ENCODE measurements at regions not wholly inside any gene's neighbourhood (a gene's known extent, or its start where the extent isn't known, plus 50 kb on each side); places are given as distances from the start of the nearest gene placed in this dataset.

- H3K27ac Mint-ChIP-seq, result no peak overlapping the region
- no peaks in the 10 kb centered on the region for H3K79me2 ChIP-seq (replicated peaks; ENCODE audit: insufficient read depth)
- H3K27ac ChIP-seq (ENCODE audit: low read depth), result no peak overlapping the region
- TF ChIP-seq CREB1 (CRISPR knock-in tag; IDR thresholded peaks at IDR 0.05; ENCODE audit: low read depth), result no peak
- TF ChIP-seq STAT1 (IDR thresholded peaks at IDR 0.05; ENCODE audit: unreplicated experiment), result no peak
- TF ChIP-seq, protein P1, sequence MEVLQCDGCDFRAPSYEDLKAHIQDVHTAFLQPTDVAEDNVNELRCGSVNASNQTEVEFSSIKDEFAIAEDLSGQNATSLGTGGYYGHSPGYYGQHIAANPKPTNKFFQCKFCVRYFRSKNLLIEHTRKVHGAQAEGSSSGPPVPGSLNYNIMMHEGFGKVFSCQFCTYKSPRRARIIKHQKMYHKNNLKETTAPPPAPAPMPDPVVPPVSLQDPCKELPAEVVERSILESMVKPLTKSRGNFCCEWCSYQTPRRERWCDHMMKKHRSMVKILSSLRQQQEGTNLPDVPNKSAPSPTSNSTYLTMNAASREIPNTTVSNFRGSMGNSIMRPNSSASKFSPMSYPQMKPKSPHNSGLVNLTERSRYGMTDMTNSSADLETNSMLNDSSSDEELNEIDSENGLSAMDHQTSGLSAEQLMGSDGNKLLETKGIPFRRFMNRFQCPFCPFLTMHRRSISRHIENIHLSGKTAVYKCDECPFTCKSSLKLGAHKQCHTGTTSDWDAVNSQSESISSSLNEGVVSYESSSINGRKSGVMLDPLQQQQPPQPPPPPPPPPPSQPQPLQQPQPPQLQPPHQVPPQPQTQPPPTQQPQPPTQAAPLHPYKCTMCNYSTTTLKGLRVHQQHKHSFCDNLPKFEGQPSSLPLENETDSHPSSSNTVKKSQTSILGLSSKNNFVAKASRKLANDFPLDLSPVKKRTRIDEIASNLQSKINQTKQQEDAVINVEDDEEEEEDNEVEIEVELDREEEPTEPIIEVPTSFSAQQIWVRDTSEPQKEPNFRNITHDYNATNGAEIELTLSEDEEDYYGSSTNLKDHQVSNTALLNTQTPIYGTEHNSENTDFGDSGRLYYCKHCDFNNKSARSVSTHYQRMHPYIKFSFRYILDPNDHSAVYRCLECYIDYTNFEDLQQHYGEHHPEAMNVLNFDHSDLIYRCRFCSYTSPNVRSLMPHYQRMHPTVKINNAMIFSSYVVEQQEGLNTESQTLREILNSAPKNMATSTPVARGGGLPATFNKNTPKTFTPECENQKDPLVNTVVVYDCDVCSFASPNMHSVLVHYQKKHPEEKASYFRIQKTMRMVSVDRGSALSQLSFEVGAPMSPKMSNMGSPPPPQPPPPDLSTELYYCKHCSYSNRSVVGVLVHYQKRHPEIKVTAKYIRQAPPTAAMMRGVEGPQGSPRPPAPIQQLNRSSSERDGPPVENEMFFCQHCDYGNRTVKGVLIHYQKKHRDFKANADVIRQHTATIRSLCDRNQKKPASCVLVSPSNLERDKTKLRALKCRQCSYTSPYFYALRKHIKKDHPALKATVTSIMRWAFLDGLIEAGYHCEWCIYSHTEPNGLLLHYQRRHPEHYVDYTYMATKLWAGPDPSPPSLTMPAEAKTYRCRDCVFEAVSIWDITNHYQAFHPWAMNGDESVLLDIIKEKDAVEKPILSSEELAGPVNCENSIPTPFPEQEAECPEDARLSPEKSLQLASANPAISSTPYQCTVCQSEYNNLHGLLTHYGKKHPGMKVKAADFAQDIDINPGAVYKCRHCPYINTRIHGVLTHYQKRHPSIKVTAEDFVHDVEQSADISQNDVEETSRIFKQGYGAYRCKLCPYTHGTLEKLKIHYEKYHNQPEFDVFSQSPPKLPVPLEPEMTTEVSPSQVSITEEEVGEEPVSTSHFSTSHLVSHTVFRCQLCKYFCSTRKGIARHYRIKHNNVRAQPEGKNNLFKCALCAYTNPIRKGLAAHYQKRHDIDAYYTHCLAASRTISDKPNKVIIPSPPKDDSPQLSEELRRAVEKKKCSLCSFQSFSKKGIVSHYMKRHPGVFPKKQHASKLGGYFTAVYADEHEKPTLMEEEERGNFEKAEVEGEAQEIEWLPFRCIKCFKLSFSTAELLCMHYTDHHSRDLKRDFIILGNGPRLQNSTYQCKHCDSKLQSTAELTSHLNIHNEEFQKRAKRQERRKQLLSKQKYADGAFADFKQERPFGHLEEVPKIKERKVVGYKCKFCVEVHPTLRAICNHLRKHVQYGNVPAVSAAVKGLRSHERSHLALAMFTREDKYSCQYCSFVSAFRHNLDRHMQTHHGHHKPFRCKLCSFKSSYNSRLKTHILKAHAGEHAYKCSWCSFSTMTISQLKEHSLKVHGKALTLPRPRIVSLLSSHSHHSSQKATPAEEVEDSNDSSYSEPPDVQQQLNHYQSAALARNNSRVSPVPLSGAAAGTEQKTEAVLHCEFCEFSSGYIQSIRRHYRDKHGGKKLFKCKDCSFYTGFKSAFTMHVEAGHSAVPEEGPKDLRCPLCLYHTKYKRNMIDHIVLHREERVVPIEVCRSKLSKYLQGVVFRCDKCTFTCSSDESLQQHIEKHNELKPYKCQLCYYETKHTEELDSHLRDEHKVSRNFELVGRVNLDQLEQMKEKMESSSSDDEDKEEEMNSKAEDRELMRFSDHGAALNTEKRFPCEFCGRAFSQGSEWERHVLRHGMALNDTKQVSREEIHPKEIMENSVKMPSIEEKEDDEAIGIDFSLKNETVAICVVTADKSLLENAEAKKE (CRISPR knock-in tag; IDR thresholded peaks at IDR 0.05), result no peak
- no peak for TF ChIP-seq ZNF331 (CRISPR knock-in tag; IDR thresholded peaks at IDR 0.05; ENCODE audit: low read depth)
- no peaks in the 10 kb centered on the region for H3K27me3 ChIP-seq (ENCODE audit: insufficient read depth)
- H3K9me3 Mint-ChIP-seq, result peaks cover 5% of the 10 kb centered on the region
- ATAC-seq, result no peak
- peaks cover 4% of the 10 kb centered on the region; the same call in 2 of the 3 replicates for H3K36me3 Mint-ChIP-seq (ENCODE audit: low read depth)
- H3K9me2 ChIP-seq (ENCODE audit: insufficient read depth), result no peaks in the 10 kb centered on the region
- H4K20me1 ChIP-seq (replicated peaks; ENCODE audit: insufficient read depth), result no peaks in the 10 kb centered on the region
- no peak overlapping the region for H3K4me2 ChIP-seq
- no peaks in the 10 kb centered on the region; the same call in 1 of the 2 replicates for H3K36me3 ChIP-seq (ENCODE audit: insufficient read depth)
- H2AFZ ChIP-seq, result no peak overlapping the region
- DNase-seq (ENCODE audit: low spot score), result no peak
- H3F3A ChIP-seq (replicated peaks; ENCODE audit: low read depth), result no peaks in the 10 kb centered on the region
- H3K4me1 Mint-ChIP-seq, result peaks cover 7% of the 10 kb centered on the region
- no peak overlapping the region for H3K4me3 Mint-ChIP-seq
- peaks cover 9% of the 10 kb centered on the region for H3K27me3 Mint-ChIP-seq (ENCODE audit: insufficient read depth, low read depth, poor library complexity)
- no peak overlapping the region for H3K4me3 ChIP-seq
- H3K4me1 ChIP-seq (ENCODE audit: insufficient read depth), result no peaks in the 10 kb centered on the region
Measured at GRCh38 chr21:39088031-39088370, 95.2 kb downstream of the PSMG1 start.

DNA sequence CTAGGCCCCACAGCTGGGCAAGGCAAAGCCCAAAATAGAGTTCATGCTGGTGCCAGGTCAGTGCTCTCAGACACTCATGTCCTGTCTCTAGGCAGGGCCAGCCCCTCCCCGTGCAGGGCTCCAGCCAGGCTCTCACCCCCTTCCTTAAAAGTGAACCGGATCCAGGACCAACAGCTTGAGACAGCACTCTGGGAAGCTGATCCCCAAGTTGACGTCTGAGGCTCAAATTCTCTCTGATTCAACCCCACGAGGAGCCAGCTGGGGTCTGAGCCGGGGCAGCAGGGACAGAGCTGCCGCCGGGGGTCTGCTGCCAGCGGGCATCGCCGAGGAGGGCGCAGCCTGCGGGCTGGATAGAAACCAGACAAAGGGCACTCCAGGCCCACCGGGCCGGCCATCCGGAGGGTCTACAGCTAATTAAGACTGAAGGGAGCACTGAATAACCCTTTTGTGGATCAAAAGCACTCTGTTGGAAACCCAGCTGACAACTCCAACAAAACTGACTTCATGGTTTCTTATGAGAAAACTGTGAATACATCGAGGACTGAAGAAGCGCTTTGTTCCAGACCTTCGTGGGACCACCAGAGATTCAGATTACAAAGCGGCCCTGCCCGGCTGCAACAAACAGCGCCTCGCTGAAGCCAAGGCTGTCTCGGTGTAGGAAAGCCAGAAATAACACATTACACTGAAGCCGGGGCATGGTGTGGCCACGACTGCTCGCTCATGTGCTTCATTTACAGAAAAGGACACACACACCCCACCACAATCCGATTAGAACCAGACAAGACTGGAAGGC lies 95.8 kb downstream of the PSMG1 start:
- H3K4me2 ChIP-seq, result no peak overlapping the region
- no peak for ATAC-seq
- no peaks in the 10 kb centered on the region; the same call in 1 of the 2 replicates for H3K36me3 ChIP-seq (ENCODE audit: insufficient read depth)
- no peak overlapping the region for H3K27ac ChIP-seq (ENCODE audit: low read depth)
- Mint-ChIP-seq H3K27me3 (ENCODE audit: insufficient read depth, low read depth, poor library complexity) (peaks cover 11% of the 10 kb centered on the region), H3K4me3 (no peak overlapping the region), H3K27ac (no peak overlapping the region), H3K4me1 (peaks cover 10% of the 10 kb centered on the region), H3K9me3 (peaks cover 5% of the 10 kb centered on the region), H3K36me3 (ENCODE audit: low read depth) (peaks cover 4% of the 10 kb centered on the region; the same call in 2 of the 3 replicates)
- no peaks in the 10 kb centered on the region for H3K9me2 ChIP-seq (ENCODE audit: insufficient read depth)
- H3K4me3 ChIP-seq, result no peak overlapping the region
- no peak for DNase-seq (ENCODE audit: low spot score)
- H3F3A ChIP-seq (replicated peaks; ENCODE audit: low read depth), result no peaks in the 10 kb centered on the region
- no peaks in the 10 kb centered on the region for H4K20me1 ChIP-seq (replicated peaks; ENCODE audit: insufficient read depth)
- peaks cover under 1% of the 10 kb centered on the region; the same call in 1 of the 2 replicates for H3K4me1 ChIP-seq (ENCODE audit: insufficient read depth)
- H2AFZ ChIP-seq, result no peak overlapping the region
- no peaks in the 10 kb centered on the region for H3K27me3 ChIP-seq (ENCODE audit: insufficient read depth)
- H3K79me2 ChIP-seq (replicated peaks; ENCODE audit: insufficient read depth), result no peaks in the 10 kb centered on the region
- TF ChIP-seq CTCF (conservative IDR thresholded peaks at IDR 0.05; ENCODE audit: low read depth in 2 of 2) (no peak), POLR2AphosphoS5 (IDR thresholded peaks at IDR 0.05; ENCODE audit: low read depth) (no peak), ZNF331 (CRISPR knock-in tag; IDR thresholded peaks at IDR 0.05; ENCODE audit: low read depth) (no peak), EZH2 (IDR thresholded peaks at IDR 0.05; ENCODE audit: low read depth, unreplicated experiment) (no peak), JUNB (IDR thresholded peaks at IDR 0.05; ENCODE audit: unreplicated experiment) (no peak), CREB1 (CRISPR knock-in tag; IDR thresholded peaks at IDR 0.05; ENCODE audit: low read depth) (no peak), STAT1 (IDR thresholded peaks at IDR 0.05; ENCODE audit: unreplicated experiment) (no peak)
- TF ChIP-seq, protein P2, sequence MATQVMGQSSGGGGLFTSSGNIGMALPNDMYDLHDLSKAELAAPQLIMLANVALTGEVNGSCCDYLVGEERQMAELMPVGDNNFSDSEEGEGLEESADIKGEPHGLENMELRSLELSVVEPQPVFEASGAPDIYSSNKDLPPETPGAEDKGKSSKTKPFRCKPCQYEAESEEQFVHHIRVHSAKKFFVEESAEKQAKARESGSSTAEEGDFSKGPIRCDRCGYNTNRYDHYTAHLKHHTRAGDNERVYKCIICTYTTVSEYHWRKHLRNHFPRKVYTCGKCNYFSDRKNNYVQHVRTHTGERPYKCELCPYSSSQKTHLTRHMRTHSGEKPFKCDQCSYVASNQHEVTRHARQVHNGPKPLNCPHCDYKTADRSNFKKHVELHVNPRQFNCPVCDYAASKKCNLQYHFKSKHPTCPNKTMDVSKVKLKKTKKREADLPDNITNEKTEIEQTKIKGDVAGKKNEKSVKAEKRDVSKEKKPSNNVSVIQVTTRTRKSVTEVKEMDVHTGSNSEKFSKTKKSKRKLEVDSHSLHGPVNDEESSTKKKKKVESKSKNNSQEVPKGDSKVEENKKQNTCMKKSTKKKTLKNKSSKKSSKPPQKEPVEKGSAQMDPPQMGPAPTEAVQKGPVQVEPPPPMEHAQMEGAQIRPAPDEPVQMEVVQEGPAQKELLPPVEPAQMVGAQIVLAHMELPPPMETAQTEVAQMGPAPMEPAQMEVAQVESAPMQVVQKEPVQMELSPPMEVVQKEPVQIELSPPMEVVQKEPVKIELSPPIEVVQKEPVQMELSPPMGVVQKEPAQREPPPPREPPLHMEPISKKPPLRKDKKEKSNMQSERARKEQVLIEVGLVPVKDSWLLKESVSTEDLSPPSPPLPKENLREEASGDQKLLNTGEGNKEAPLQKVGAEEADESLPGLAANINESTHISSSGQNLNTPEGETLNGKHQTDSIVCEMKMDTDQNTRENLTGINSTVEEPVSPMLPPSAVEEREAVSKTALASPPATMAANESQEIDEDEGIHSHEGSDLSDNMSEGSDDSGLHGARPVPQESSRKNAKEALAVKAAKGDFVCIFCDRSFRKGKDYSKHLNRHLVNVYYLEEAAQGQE (IDR thresholded peaks at IDR 0.05; ENCODE audit: unreplicated experiment), result no peak
